Testis (tissue), 2 donors: ENCODE measurements at regions not wholly inside any gene's neighbourhood (a gene's known extent, or its start where the extent isn't known, plus 50 kb on each side); places are given as distances from the start of the nearest gene placed in this dataset.

Source experiments
- CTCF ChIP-seq, 3 experiments: fragments of 450-650 bp in 2 of 3; fragments of 200-600 bp in 1 of 3; sonication (generic) in 1 of 3; IDR thresholded peaks; one replicate each; pipeline ENCODE4 v1.5.1; 2016 to 2019; ENCODE audit warnings: antibody characterized with exemption in 3 of 3, mild to moderate bottlenecking in 2 of 3, moderate library complexity in 1 of 3
- POLR2A ChIP-seq: fragments of 450-650 bp; IDR thresholded peaks from one replicate; pipeline ENCODE4 v1.6.1; 2017; ENCODE audit warnings: antibody characterized with exemption, mild to moderate bottlenecking, moderate library complexity

- no peak for TF ChIP-seq CTCF (IDR thresholded peaks at IDR 0.05)
- TF ChIP-seq POLR2A: no peak
Measured at GRCh38 chr1:193733674-193734073, 547.3 kb upstream of the B3GALT2 start.
